SK-N-SH (cell line): ENCODE measurements at regions not wholly inside any gene's neighbourhood (a gene's known extent, or its start where the extent isn't known, plus 50 kb on each side); places are given as distances from the start of the nearest gene placed in this dataset.

Experiments
- CTCF ChIP-seq: fragments of 200-600 bp; sonication (generic); IDR thresholded peaks from 2 replicates; pipeline ENCODE4 v1.6.1; 2017; ENCODE audit warnings: antibody characterized with exemption, mild to moderate bottlenecking, moderate library complexity
- IRF3 ChIP-seq: fragments of 150-350 bp; IDR thresholded peaks from 2 replicates; pipeline ENCODE4 v1.6.1; 2016; ENCODE audit warnings: mild to moderate bottlenecking, low read depth, low read length
- MAX ChIP-seq: IDR thresholded peaks from 2 replicates; pipeline ENCODE4 v1.4.0; 2012; ENCODE audit warnings: low read depth
- REST ChIP-seq: IDR thresholded peaks from 2 replicates; pipeline ENCODE4 v1.6.1; 2012; ENCODE audit warnings: mild to moderate bottlenecking, low read depth, low read length, moderate library complexity
- TEAD4 ChIP-seq: IDR thresholded peaks from 2 replicates; pipeline ENCODE4 v1.4.0; 2012; ENCODE audit warnings: mild to moderate bottlenecking, borderline replicate concordance; ENCODE audit not compliant: insufficient read depth
- USF2 ChIP-seq: fragments of 150-350 bp; IDR thresholded peaks from 2 replicates; pipeline ENCODE4 v1.6.1; 2017; ENCODE audit warnings: antibody characterized with exemption, low read length, low read depth, borderline replicate concordance

- TF ChIP-seq MAX (no peak), TEAD4 (no peak), CTCF (no peak), USF2 (no peak), IRF3 (no peak), REST (no peak)
These were observed 1485.3 kb upstream of the MIR17HG start for GRCh38 chr13:89862011-89862690.
